Body of pancreas (tissue), 4 donors: ENCODE measurements at regions not wholly inside any gene's neighbourhood (a gene's known extent, or its start where the extent isn't known, plus 50 kb on each side); places are given as distances from the start of the nearest gene placed in this dataset.

ENCODE experiments used
- ATAC-seq: fragments of 150-250 bp; one replicate; pipeline ENCODE4 v1.9.1; 2016
- DNase-seq, 4 donors: peaks; one replicate each; pipeline ENCODE4 v3.0.0-alpha.2; 2019
- H3K27ac ChIP-seq, 4 donors: fragments of 200-600 bp; sonication (generic); 1 replicate in 3 of 4; 2 replicates in 1 of 4; pipeline versions ENCODE4 v1.5.1 to v1.6.1; 2016 to 2019; ENCODE audit warnings: mild to moderate bottlenecking in 1 of 4, mixed read lengths in 1 of 4, moderate library complexity in 1 of 4
- H3K27me3 ChIP-seq, 2 donors: fragments of 200-600 bp; sonication (generic); one replicate each; pipeline ENCODE4 v1.6.0; 2016; ENCODE audit warnings: mild to moderate bottlenecking in 1 of 2
- H3K36me3 ChIP-seq, 2 donors: fragments of 200-600 bp; sonication (generic); replicated peaks in 1 of 2; 2 replicates each; pipeline ENCODE4 v1.5.1; 2016; ENCODE audit warnings: low read depth in 2 of 2; ENCODE audit not compliant: insufficient read depth in 1 of 2
- H3K4me1 ChIP-seq: fragments of 200-600 bp; sonication (generic); one replicate; pipeline ENCODE4 v1.6.0; 2016
- H3K4me3 ChIP-seq, 2 donors: fragments of 200-600 bp; sonication (generic); 1 replicate in 1 of 2; 2 replicates in 1 of 2; pipeline ENCODE4 v1.5.1; 2016 to 2019
- H3K9me3 ChIP-seq, 3 donors: fragments of 200-600 bp; sonication (generic); 1 replicate in 2 of 3; 2 replicates in 1 of 3; pipeline ENCODE4 v1.5.1; 2016
- POLR2A ChIP-seq, 3 donors: fragments of 450-650 bp; IDR thresholded peaks; one replicate each; pipeline ENCODE4 v1.6.1; 2016; ENCODE audit warnings: antibody characterized with exemption in 3 of 3, mild to moderate bottlenecking in 2 of 3
- WGBS, 2 donors: methylation state at CpG; one replicate each; pipeline ENCODE4 v1.1.5; 2017; 5-methylcytosine and 5-hydroxymethylcytosine counted together
- intact Hi-C: fragments of 100-400 bp; cut with DNase I; formaldehyde crosslinking; loops from one replicate; pipeline ENCODE4 v1.15.1; 2023
- TF ChIP-seq, protein P1 (sequence below), 7 experiments: fragments of 450-650 bp in 4 of 7; fragments of 200-600 bp in 3 of 7; sonication (generic) in 3 of 7; IDR thresholded peaks; one replicate each; pipeline ENCODE4 v1.5.1; 2016 to 2019; ENCODE audit warnings: antibody characterized with exemption in 7 of 7

DNA sequence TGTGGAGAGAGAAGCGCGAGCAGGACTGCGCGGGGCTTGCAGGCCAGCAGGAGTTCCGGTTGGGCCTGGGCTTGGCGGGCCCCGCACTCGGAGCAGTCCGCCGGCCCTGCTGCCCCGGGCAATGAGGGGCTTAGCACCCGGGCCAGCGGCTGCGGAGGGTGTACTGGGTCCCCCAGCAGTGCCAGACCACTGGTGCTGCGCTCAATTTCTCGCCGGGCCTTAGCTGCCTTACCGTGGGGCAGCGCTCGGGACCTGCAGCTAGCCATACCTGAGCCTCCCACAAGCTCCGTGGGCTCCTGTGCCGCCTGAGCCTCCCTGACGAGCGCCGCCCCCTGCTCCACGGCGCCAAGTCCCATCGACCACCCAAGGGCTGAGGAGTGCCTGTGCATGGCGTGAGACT lies 89.0 kb upstream of the MBOAT1 start:
- TF ChIP-seq POLR2A (IDR thresholded peaks at IDR 0.05) = no peak
- TF ChIP-seq, protein P1, sequence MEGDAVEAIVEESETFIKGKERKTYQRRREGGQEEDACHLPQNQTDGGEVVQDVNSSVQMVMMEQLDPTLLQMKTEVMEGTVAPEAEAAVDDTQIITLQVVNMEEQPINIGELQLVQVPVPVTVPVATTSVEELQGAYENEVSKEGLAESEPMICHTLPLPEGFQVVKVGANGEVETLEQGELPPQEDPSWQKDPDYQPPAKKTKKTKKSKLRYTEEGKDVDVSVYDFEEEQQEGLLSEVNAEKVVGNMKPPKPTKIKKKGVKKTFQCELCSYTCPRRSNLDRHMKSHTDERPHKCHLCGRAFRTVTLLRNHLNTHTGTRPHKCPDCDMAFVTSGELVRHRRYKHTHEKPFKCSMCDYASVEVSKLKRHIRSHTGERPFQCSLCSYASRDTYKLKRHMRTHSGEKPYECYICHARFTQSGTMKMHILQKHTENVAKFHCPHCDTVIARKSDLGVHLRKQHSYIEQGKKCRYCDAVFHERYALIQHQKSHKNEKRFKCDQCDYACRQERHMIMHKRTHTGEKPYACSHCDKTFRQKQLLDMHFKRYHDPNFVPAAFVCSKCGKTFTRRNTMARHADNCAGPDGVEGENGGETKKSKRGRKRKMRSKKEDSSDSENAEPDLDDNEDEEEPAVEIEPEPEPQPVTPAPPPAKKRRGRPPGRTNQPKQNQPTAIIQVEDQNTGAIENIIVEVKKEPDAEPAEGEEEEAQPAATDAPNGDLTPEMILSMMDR (IDR thresholded peaks at IDR 0.05) = no peak
- H3K27ac ChIP-seq = no peak overlapping the region
- no peaks in the 10 kb centered on the region for H3K4me1 ChIP-seq
- intact Hi-C loops = loop anchor here (10.0 kb wide), 1 partner anchor 214 kb away; no protein-coding TSS in a partner anchor
- no peak overlapping the region for H3K4me3 ChIP-seq
- 92 to 96% methylated on average over 5 to 22 of the region's 29 CpGs for WGBS, 2 donors
- no peaks in the 10 kb centered on the region for H3K27me3 ChIP-seq
- ATAC-seq (no peak), DNase-seq (no peak)
- H3K36me3 ChIP-seq = no peaks in the 10 kb centered on the region
- H3K9me3 ChIP-seq = no peaks in the 10 kb centered on the region

DNA sequence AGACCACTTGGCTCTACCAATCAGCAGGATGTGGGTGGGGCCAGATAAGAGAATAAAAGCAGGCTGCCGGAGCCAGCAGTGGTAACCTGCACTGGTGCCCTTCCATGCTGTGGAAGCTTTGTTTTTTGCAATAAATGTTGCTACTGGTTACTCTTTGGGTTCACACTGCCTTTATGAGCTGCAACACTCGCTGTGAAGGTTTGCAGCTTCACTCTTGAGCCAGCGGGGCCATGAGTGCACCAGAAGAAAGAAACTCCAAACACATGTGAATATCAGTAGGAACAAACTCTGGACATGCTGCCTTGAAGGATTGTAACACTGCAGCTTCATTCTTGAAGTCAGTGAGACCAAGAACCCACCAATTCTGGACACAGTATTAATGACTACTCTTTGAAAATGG lies 89.9 kb upstream of the MBOAT1 start:
- intact Hi-C loops = loop anchor here (10.0 kb wide), 1 partner anchor 213 kb away; no protein-coding TSS in a partner anchor
- Histone ChIP-seq H3K4me1 (no peaks in the 10 kb centered on the region), H3K36me3 (no peaks in the 10 kb centered on the region), H3K27me3 (no peaks in the 10 kb centered on the region), H3K27ac (no peak overlapping the region), H3K9me3 (no peaks in the 10 kb centered on the region), H3K4me3 (no peak overlapping the region)
- no peak for DNase-seq
- no peak for TF ChIP-seq POLR2A (IDR thresholded peaks at IDR 0.05)
- TF ChIP-seq, protein P1 (IDR thresholded peaks at IDR 0.05) = no peak
- WGBS, 2 donors = 60 to 91% methylated on average over 3 of the region's 3 CpGs
- ATAC-seq = no peak

GRCh38 chr6:20302702-20303251 lies 90.5 kb upstream of the MBOAT1 start:
- Histone ChIP-seq H3K4me1 (no peaks in the 10 kb centered on the region), H3K27me3 (no peaks in the 10 kb centered on the region), H3K4me3 (no peak overlapping the region), H3K36me3 (no peaks in the 10 kb centered on the region), H3K27ac (no peak overlapping the region), H3K9me3 (no peaks in the 10 kb centered on the region)
- DNase-seq = no peak
- intact Hi-C loops = loop anchor here (10.0 kb wide), 1 partner anchor 212 kb away; no protein-coding TSS in a partner anchor
- 49 to 59% methylated on average over 5 of the region's 5 CpGs for WGBS, 2 donors
- TF ChIP-seq, protein P1 (IDR thresholded peaks at IDR 0.05) = no peak
- TF ChIP-seq POLR2A (IDR thresholded peaks at IDR 0.05) = no peak
- no peak for ATAC-seq

GRCh38 chr6:20306491-20306890 lies 94.2 kb upstream of the MBOAT1 start:
- no peak overlapping the region for H3K4me3 ChIP-seq
- H3K27me3 ChIP-seq = no peaks in the 10 kb centered on the region
- H3K27ac ChIP-seq = no peak overlapping the region
- WGBS, 2 donors = 73 to 77% methylated on average over 14 of the region's 14 CpGs
- no peaks in the 10 kb centered on the region for H3K9me3 ChIP-seq
- no peak for DNase-seq
- TF ChIP-seq, protein P1 (IDR thresholded peaks at IDR 0.05) = no peak
- TF ChIP-seq POLR2A (IDR thresholded peaks at IDR 0.05) = no peak
- ATAC-seq = no peak
- intact Hi-C loops = loop anchor here (10.0 kb wide), 1 partner anchor 208 kb away; no protein-coding TSS in a partner anchor
- H3K36me3 ChIP-seq = no peaks in the 10 kb centered on the region
- H3K4me1 ChIP-seq = no peaks in the 10 kb centered on the region

DNA sequence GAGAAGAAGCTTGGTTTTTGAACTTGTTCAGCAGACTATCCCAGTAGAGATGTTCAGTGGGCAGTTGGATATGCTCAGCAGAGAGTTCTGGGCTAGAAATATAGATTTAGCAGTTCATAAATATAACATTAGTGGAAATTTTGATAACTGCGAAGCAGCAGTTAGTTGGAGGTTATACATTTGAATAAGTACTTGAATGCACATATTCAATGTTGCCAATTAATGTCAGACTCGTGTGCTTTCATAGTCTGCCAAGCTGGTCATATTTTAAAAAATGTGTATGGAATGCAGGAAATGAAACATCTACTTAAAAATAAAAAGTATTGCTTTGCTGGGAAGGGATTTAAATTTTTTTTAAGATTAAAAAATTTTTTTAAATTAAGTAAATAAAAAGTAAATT lies 92.5 kb upstream of the E2F3 start:
- ATAC-seq = no peak

More for the DNA sequence above, 92.5 kb upstream of the E2F3 start:
- no peak for TF ChIP-seq POLR2A (IDR thresholded peaks at IDR 0.05)
- TF ChIP-seq, protein P1 (IDR thresholded peaks at IDR 0.05) = no peak
- no peaks in the 10 kb centered on the region for H3K27me3 ChIP-seq
- H3K9me3 ChIP-seq = no peaks in the 10 kb centered on the region
- H3K27ac ChIP-seq = no peak overlapping the region
- DNase-seq = no peak
- intact Hi-C loops = loop anchor here (10.0 kb wide), 1 partner anchor 206 kb away; no protein-coding TSS in a partner anchor
- WGBS, 2 donors = 49 to 53% methylated on average over 2 of the region's 2 CpGs
- H3K4me3 ChIP-seq = no peak overlapping the region
- no peaks in the 10 kb centered on the region for H3K4me1 ChIP-seq
- no peaks in the 10 kb centered on the region for H3K36me3 ChIP-seq
